ENCODE measurements at regions not wholly inside any gene's neighbourhood (a gene's known extent, or its start where the extent isn't known, plus 50 kb on each side); places are given as distances from the start of the nearest gene placed in this dataset.

GRCh38 chr20:39094391-39094790, 132.2 kb downstream of the DHX35 start:
- no peak for TF ChIP-seq POLR2A (IDR thresholded peaks at IDR 0.05; ENCODE audit: low read length)
- TF ChIP-seq GATA1 (IDR thresholded peaks at IDR 0.05; ENCODE audit: low read depth, low read length), result no peak
